ENCODE measurements at regions not wholly inside any gene's neighbourhood (a gene's known extent, or its start where the extent isn't known, plus 50 kb on each side); places are given as distances from the start of the nearest gene placed in this dataset.

DNA sequence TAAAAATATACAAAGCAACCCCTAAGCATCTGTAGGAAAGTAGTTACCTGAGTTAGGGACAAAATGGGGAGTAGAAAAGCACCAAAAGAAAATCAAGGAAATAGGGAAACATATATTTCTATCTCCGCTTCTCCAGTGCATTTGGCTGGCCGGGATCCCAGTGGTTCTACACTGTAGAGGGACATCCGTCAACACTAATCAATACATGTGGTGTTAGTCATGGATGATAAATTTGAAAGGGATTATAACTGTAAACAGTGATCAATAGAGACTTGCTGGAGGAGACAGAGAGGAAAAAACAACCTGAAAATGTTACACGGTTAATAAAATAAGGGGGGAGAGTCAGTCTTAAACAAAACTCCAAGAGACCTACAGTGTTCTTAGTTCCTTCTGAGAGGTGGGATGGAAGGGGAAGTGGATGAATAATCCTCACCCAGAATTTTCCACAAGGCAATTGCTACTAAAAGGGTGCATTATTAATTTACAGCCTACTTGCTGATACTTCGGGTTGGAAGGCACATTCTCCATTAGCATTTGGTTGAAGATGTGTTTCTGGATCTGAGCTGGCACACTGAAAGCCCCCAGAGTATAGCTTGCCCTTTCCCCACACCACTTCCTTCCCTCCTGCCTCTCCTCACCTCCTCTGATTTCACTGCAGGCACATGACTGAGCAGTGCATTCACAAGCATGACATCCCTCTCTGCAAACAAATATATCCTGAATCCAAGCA is 530.0 kb downstream of the BCL11A start:
- peaks cover 0 to 1% of the 10 kb centered on the region in 2 experiments; a peak in 1 of 4 replicates for H3K27me3 ChIP-seq (replicated peaks in 1 of 2; ENCODE audit: control insufficient read depth in 2 of 2, insufficient read depth in 2 of 2, low read length in 1 of 2)
- POLR2A ChIA-PET: no interaction called here
- no peak overlapping the region for H3K4me3 ChIP-seq
- CTCF ChIA-PET: no interaction called here
- no peaks in the 10 kb centered on the region for H4K20me1 ChIP-seq (ENCODE audit: control insufficient read depth, insufficient read depth)
- no peaks in the 10 kb centered on the region for H3K9me3 ChIP-seq (replicated peaks; ENCODE audit: control insufficient read depth, insufficient read depth, low read length)
- no peak overlapping the region for H3K9ac ChIP-seq (ENCODE audit: control insufficient read depth, insufficient read depth, low read length)
- no peak overlapping the region for H3K27ac ChIP-seq (ENCODE audit: control insufficient read depth, insufficient read depth)
- H3K79me2 ChIP-seq (ENCODE audit: control insufficient read depth, insufficient read depth, low read length): no peaks in the 10 kb centered on the region
- H3K4me1 ChIP-seq (ENCODE audit: control insufficient read depth, insufficient read depth, low read length): no peaks in the 10 kb centered on the region
- TF ChIP-seq CHD4 (IDR thresholded peaks at IDR 0.05) (no peak), RUNX3 (IDR thresholded peaks at IDR 0.05; ENCODE audit: low read length) (no peak), ETV6 (conservative IDR thresholded peaks at IDR 0.05 in 1 of 2, IDR thresholded peaks at IDR 0.05 in 1 of 2; ENCODE audit: borderline replicate concordance in 1 of 2, low read depth in 1 of 2) (no peak), FOXK2 (IDR thresholded peaks at IDR 0.05) (no peak), BCL11A (IDR thresholded peaks at IDR 0.05; ENCODE audit: low read depth, low read length) (no peak), SRF (IDR thresholded peaks at IDR 0.05; ENCODE audit: low read depth in 2 of 2, low read length in 2 of 2) (no peak), MTA3 (IDR thresholded peaks at IDR 0.05; ENCODE audit: borderline replicate concordance, low read length) (no peak), NBN (IDR thresholded peaks at IDR 0.05) (no peak), SMARCA5 (IDR thresholded peaks at IDR 0.05) (no peak), PML (IDR thresholded peaks at IDR 0.05; ENCODE audit: low read length) (no peak), ZNF622 (IDR thresholded peaks at IDR 0.05) (no peak), POU2F2 (IDR thresholded peaks at IDR 0.05; ENCODE audit: borderline replicate concordance, low read depth, low read length) (no peak), BHLHE40 (IDR thresholded peaks at IDR 0.05; ENCODE audit: borderline replicate concordance in 1 of 2, low read depth in 2 of 2, low read length in 1 of 2) (no peak), CHD1 (IDR thresholded peaks at IDR 0.05; ENCODE audit: low read depth, low read length) (no peak)
- TF ChIP-seq, protein P1, sequence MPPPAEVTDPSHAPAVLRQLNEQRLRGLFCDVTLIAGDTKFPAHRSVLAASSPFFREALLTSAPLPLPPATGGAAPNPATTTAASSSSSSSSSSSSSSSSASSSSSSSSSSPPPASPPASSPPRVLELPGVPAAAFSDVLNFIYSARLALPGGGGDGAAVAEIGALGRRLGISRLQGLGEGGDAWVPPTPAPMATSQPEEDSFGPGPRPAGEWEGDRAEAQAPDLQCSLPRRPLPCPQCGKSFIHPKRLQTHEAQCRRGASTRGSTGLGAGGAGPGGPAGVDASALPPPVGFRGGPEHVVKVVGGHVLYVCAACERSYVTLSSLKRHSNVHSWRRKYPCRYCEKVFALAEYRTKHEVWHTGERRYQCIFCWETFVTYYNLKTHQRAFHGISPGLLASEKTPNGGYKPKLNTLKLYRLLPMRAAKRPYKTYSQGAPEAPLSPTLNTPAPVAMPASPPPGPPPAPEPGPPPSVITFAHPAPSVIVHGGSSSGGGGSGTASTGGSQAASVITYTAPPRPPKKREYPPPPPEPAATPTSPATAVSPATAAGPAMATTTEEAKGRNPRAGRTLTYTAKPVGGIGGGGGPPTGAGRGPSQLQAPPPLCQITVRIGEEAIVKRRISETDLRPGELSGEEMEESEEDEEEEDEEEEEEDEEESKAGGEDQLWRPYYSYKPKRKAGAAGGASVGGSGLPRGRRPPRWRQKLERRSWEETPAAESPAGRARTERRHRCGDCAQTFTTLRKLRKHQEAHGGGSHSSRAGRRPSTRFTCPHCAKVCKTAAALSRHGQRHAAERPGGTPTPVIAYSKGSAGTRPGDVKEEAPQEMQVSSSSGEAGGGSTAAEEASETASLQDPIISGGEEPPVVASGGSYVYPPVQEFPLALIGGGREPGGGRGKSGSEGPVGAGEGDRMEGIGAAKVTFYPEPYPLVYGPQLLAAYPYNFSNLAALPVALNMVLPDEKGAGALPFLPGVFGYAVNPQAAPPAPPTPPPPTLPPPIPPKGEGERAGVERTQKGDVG (CRISPR knock-in tag; IDR thresholded peaks at IDR 0.05): no peak
- no peak overlapping the region for H3K4me2 ChIP-seq (ENCODE audit: control insufficient read depth, insufficient read depth)
- FAIRE-seq (no peak), ATAC-seq (no peak), DNase-seq (ENCODE audit: low read depth, low spot score) (no peak)
- H3K36me3 ChIP-seq (ENCODE audit: control insufficient read depth in 2 of 2, insufficient read depth in 2 of 2, low read length in 1 of 2): no peaks in the 10 kb centered on the region
- SMC1A ChIA-PET (ENCODE audit: uncharacterized antibody, unreplicated experiment): no interaction called here
- BruUV-seq (replicated peaks): no TSS peak
- WGBS (ENCODE audit: insufficient coverage, insufficient replicate concordance, low lambda C conversion rate, missing lambda C conversion rate): 59% methylated on average over 5 of the region's 5 CpGs
- intact Hi-C loops (cut with micrococcal nuclease; ENCODE audit: unreplicated experiment) (no loop called here), in situ Hi-C loops (cut with MboI) (no loop called here)
- H2AFZ ChIP-seq (ENCODE audit: control insufficient read depth, low read depth, low read length): no peak overlapping the region
- RAD21 ChIA-PET (ENCODE audit: unreplicated experiment): no interaction called here

Measured in GM12878 (cell line).